ENCODE measurements at regions not wholly inside any gene's neighbourhood (a gene's known extent, or its start where the extent isn't known, plus 50 kb on each side); places are given as distances from the start of the nearest gene placed in this dataset.

- no peak for TF ChIP-seq PHF8 (CRISPR knock-in tag; IDR thresholded peaks at IDR 0.05)
- TF ChIP-seq HNRNPL (IDR thresholded peaks at IDR 0.05; ENCODE audit: low read depth, low read length), result no peak
- no peak for TF ChIP-seq ATAD3A (CRISPR knock-in tag; IDR thresholded peaks at IDR 0.05)
- peak; percentile 85; the same call in 1 of the 2 replicates for TF ChIP-seq ZBTB3 (CRISPR knock-in tag; IDR thresholded peaks at IDR 0.05; ENCODE audit: borderline replicate concordance, low read depth)
- no peak for TF ChIP-seq MATR3 (CRISPR knock-in tag; IDR thresholded peaks at IDR 0.05)
- TF ChIP-seq NFIB (CRISPR knock-in tag; IDR thresholded peaks at IDR 0.05; ENCODE audit: borderline replicate concordance), result no peak
- no peak for TF ChIP-seq ZNF672 (CRISPR knock-in tag; IDR thresholded peaks at IDR 0.05)
- TF ChIP-seq MZF1 (CRISPR knock-in tag; IDR thresholded peaks at IDR 0.05; ENCODE audit: borderline replicate concordance), result no peak
- TF ChIP-seq ZNF205 (CRISPR knock-in tag; IDR thresholded peaks at IDR 0.05), result 0 out of 2 replicates have a peak, but pooled peaks have one; percentile 63
- TF ChIP-seq AHDC1 (CRISPR knock-in tag; IDR thresholded peaks at IDR 0.05; ENCODE audit: borderline replicate concordance), result peak; percentile 98
- TF ChIP-seq, protein P1, sequence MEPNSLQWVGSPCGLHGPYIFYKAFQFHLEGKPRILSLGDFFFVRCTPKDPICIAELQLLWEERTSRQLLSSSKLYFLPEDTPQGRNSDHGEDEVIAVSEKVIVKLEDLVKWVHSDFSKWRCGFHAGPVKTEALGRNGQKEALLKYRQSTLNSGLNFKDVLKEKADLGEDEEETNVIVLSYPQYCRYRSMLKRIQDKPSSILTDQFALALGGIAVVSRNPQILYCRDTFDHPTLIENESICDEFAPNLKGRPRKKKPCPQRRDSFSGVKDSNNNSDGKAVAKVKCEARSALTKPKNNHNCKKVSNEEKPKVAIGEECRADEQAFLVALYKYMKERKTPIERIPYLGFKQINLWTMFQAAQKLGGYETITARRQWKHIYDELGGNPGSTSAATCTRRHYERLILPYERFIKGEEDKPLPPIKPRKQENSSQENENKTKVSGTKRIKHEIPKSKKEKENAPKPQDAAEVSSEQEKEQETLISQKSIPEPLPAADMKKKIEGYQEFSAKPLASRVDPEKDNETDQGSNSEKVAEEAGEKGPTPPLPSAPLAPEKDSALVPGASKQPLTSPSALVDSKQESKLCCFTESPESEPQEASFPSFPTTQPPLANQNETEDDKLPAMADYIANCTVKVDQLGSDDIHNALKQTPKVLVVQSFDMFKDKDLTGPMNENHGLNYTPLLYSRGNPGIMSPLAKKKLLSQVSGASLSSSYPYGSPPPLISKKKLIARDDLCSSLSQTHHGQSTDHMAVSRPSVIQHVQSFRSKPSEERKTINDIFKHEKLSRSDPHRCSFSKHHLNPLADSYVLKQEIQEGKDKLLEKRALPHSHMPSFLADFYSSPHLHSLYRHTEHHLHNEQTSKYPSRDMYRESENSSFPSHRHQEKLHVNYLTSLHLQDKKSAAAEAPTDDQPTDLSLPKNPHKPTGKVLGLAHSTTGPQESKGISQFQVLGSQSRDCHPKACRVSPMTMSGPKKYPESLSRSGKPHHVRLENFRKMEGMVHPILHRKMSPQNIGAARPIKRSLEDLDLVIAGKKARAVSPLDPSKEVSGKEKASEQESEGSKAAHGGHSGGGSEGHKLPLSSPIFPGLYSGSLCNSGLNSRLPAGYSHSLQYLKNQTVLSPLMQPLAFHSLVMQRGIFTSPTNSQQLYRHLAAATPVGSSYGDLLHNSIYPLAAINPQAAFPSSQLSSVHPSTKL (CRISPR knock-in tag; IDR thresholded peaks at IDR 0.05), result peak; percentile 98
- no peak for TF ChIP-seq ZNF598 (CRISPR knock-in tag; IDR thresholded peaks at IDR 0.05; ENCODE audit: borderline replicate concordance)
- TF ChIP-seq FOXO1 (CRISPR knock-in tag; IDR thresholded peaks at IDR 0.05), result peak; percentile 94
- TF ChIP-seq RERE (CRISPR knock-in tag; IDR thresholded peaks at IDR 0.05; ENCODE audit: low read depth), result peak; percentile 91
- TF ChIP-seq NFYC (CRISPR knock-in tag; IDR thresholded peaks at IDR 0.05), result no peak
- peak; percentile 56; the same call in 1 of the 2 replicates for TF ChIP-seq CEBPB (IDR thresholded peaks at IDR 0.05; ENCODE audit: borderline replicate concordance, low read depth, low read length)
Measured at GRCh38 chr13:100734194-100734720, 59.7 kb upstream of the TMTC4 start (continued).
